ENCODE measurements at regions not wholly inside any gene's neighbourhood (a gene's known extent, or its start where the extent isn't known, plus 50 kb on each side); places are given as distances from the start of the nearest gene placed in this dataset.
"Not testable (repeated sequence)": the region's sequence is repeated elsewhere in the genome, so short reads cannot be mapped to it uniquely, and the experiment has no call there.

- no peak for ATAC-seq
- intact Hi-C loops (cut with micrococcal nuclease), result no loop called here
- DNase-seq, result no peak
Observed at GRCh38 chr7:46606761-46607160, 685.7 kb upstream of the IGFBP3 start.

GRCh38 chr7:46604241-46604661 is 683.2 kb upstream of the IGFBP3 start:
- intact Hi-C loops (cut with micrococcal nuclease), result no loop called here
- ATAC-seq, result peak; percentile 57
- DNase-seq, result no peak

GRCh38 chr7:46603780-46604179 is 682.7 kb upstream of the IGFBP3 start:
- DNase-seq, result peak; percentile 95
- ATAC-seq, result peak; percentile 91
- intact Hi-C loops (cut with micrococcal nuclease), result no loop called here

- ATAC-seq (peak; percentile 57), DNase-seq (peak; percentile 37)
- intact Hi-C loops (cut with micrococcal nuclease), result no loop called here
Observed at GRCh38 chr7:46603296-46603752, 682.3 kb upstream of the IGFBP3 start.

- ATAC-seq (peak; percentile 56), DNase-seq (peak; percentile 49)
- intact Hi-C loops (cut with micrococcal nuclease), result no loop called here
Observed at GRCh38 chr7:46600340-46600739, 679.3 kb upstream of the IGFBP3 start.

- DNase-seq; intact Hi-C loops (cut with micrococcal nuclease); ATAC-seq: not testable (repeated sequence)
Observed at GRCh38 chr7:46594831-46595230, 673.8 kb upstream of the IGFBP3 start.

- DNase-seq; intact Hi-C loops (cut with micrococcal nuclease); ATAC-seq: not testable (repeated sequence)
Observed at GRCh38 chr7:46590918-46591905, 670.1 kb upstream of the IGFBP3 start.

GRCh38 chr7:46589286-46589685 is 668.2 kb upstream of the IGFBP3 start:
- DNase-seq (no peak), ATAC-seq (no peak)
- intact Hi-C loops (cut with micrococcal nuclease), result no loop called here

GRCh38 chr7:46586406-46586805 is 665.3 kb upstream of the IGFBP3 start:
- DNase-seq (no peak), ATAC-seq (peak; percentile 86)
- intact Hi-C loops (cut with micrococcal nuclease), result no loop called here

GRCh38 chr7:46583656-46584055 is 662.6 kb upstream of the IGFBP3 start:
- ATAC-seq (peak; percentile 72), DNase-seq (no peak)
- intact Hi-C loops (cut with micrococcal nuclease), result no loop called here

GRCh38 chr7:46581268-46581667 is 660.2 kb upstream of the IGFBP3 start:
- intact Hi-C loops (cut with micrococcal nuclease), result no loop called here
- no peak for ATAC-seq
- no peak for DNase-seq

GRCh38 chr7:46580766-46581165 is 659.7 kb upstream of the IGFBP3 start:
- DNase-seq (no peak), ATAC-seq (no peak)
- intact Hi-C loops (cut with micrococcal nuclease), result no loop called here

GRCh38 chr7:46577394-46577793 is 656.3 kb upstream of the IGFBP3 start:
- ATAC-seq, result no peak
- intact Hi-C loops (cut with micrococcal nuclease), result no loop called here

GRCh38 chr7:46576950-46577349 is 655.9 kb upstream of the IGFBP3 start:
- peak; percentile 70 for ATAC-seq
- intact Hi-C loops (cut with micrococcal nuclease), result no loop called here

More at GRCh38 chr7:46577394-46577793, 656.3 kb upstream of the IGFBP3 start:
- DNase-seq, result no peak

GRCh38 chr7:46572691-46573090 is 651.6 kb upstream of the IGFBP3 start:
- no peak for ATAC-seq
- no peak for DNase-seq
- intact Hi-C loops (cut with micrococcal nuclease), result no loop called here

More at GRCh38 chr7:46576950-46577349, 655.9 kb upstream of the IGFBP3 start:
- DNase-seq, result no peak

- intact Hi-C loops (cut with micrococcal nuclease), result no loop called here
- DNase-seq (no peak), ATAC-seq (no peak)
Observed at GRCh38 chr7:46571996-46572395, 650.9 kb upstream of the IGFBP3 start.

GRCh38 chr7:46569133-46569465 is 648.0 kb upstream of the IGFBP3 start:
- peak; percentile 54 for ATAC-seq
- intact Hi-C loops (cut with micrococcal nuclease), result no loop called here
- no peak for DNase-seq

GRCh38 chr7:46568420-46569132 is 647.5 kb upstream of the IGFBP3 start:
- intact Hi-C loops (cut with micrococcal nuclease), result no loop called here
- ATAC-seq (peak; percentile 72), DNase-seq (no peak)

GRCh38 chr7:46567858-46568257 is 646.8 kb upstream of the IGFBP3 start:
- no peak for DNase-seq
- intact Hi-C loops (cut with micrococcal nuclease), result no loop called here
- no peak for ATAC-seq

GRCh38 chr7:46566097-46566774 is 645.2 kb upstream of the IGFBP3 start:
- DNase-seq (no peak), ATAC-seq (no peak)
- intact Hi-C loops (cut with micrococcal nuclease), result no loop called here

All from left ventricle myocardium superior (tissue), 1 donor.